ENCODE measurements at regions not wholly inside any gene's neighbourhood (a gene's known extent, or its start where the extent isn't known, plus 50 kb on each side); places are given as distances from the start of the nearest gene placed in this dataset.

GRCh38 chr1:195326325-195326724 is 1281.9 kb downstream of the KCNT2 start:
- H3K4me1 ChIP-seq (ENCODE audit: control insufficient read depth, insufficient read depth, low read length, poor library complexity, severe bottlenecking), result no peaks in the 10 kb centered on the region
- DNase-seq, result no peak
- H3K27ac ChIP-seq (ENCODE audit: insufficient read depth, low read length, poor library complexity, severe bottlenecking), result no peak overlapping the region

GRCh38 chr1:195325181-195325580 is 1283.1 kb downstream of the KCNT2 start:
- Histone ChIP-seq H3K27me3 (replicated peaks; ENCODE audit: control insufficient read depth, insufficient read depth, low read length, poor library complexity, severe bottlenecking) (no peaks in the 10 kb centered on the region), H3K4me3 (ENCODE audit: insufficient read depth, low read depth, low read length, poor library complexity, severe bottlenecking) (no peak overlapping the region), H3K36me3 (ENCODE audit: control insufficient read depth, insufficient read depth, low read length) (no peaks in the 10 kb centered on the region), H3K27ac (ENCODE audit: insufficient read depth, low read length, poor library complexity, severe bottlenecking) (no peak overlapping the region), H3K9me3 (ENCODE audit: control insufficient read depth, low read length) (no peaks in the 10 kb centered on the region), H3K4me1 (ENCODE audit: control insufficient read depth, insufficient read depth, low read length, poor library complexity, severe bottlenecking) (no peaks in the 10 kb centered on the region)
- DNase-seq, result no peak

More at GRCh38 chr1:195326325-195326724, 1281.9 kb downstream of the KCNT2 start:
- Histone ChIP-seq H3K36me3 (ENCODE audit: control insufficient read depth, insufficient read depth, low read length) (no peaks in the 10 kb centered on the region), H3K4me3 (ENCODE audit: insufficient read depth, low read depth, low read length, poor library complexity, severe bottlenecking) (no peak overlapping the region), H3K9me3 (ENCODE audit: control insufficient read depth, low read length) (no peaks in the 10 kb centered on the region), H3K27me3 (replicated peaks; ENCODE audit: control insufficient read depth, insufficient read depth, low read length, poor library complexity, severe bottlenecking) (no peaks in the 10 kb centered on the region)

GRCh38 chr1:195306281-195306680 is 1302.0 kb downstream of the KCNT2 start:
- Histone ChIP-seq H3K4me1 (ENCODE audit: control insufficient read depth, insufficient read depth, low read length, poor library complexity, severe bottlenecking) (no peaks in the 10 kb centered on the region), H3K27ac (ENCODE audit: insufficient read depth, low read length, poor library complexity, severe bottlenecking) (no peak overlapping the region), H3K27me3 (replicated peaks; ENCODE audit: control insufficient read depth, insufficient read depth, low read length, poor library complexity, severe bottlenecking) (no peaks in the 10 kb centered on the region), H3K9me3 (ENCODE audit: control insufficient read depth, low read length) (no peaks in the 10 kb centered on the region), H3K4me3 (ENCODE audit: insufficient read depth, low read depth, low read length, poor library complexity, severe bottlenecking) (no peak overlapping the region), H3K36me3 (ENCODE audit: control insufficient read depth, insufficient read depth, low read length) (no peaks in the 10 kb centered on the region)
- no peak for DNase-seq

- H3K27me3 ChIP-seq (replicated peaks; ENCODE audit: control insufficient read depth, insufficient read depth, low read length, poor library complexity, severe bottlenecking), result no peaks in the 10 kb centered on the region
- H3K9me3 ChIP-seq (ENCODE audit: control insufficient read depth, low read length), result no peaks in the 10 kb centered on the region
- DNase-seq, result no peak
- no peak overlapping the region for H3K4me3 ChIP-seq (ENCODE audit: insufficient read depth, low read depth, low read length, poor library complexity, severe bottlenecking)
- H3K36me3 ChIP-seq (ENCODE audit: control insufficient read depth, insufficient read depth, low read length), result no peaks in the 10 kb centered on the region
- H3K4me1 ChIP-seq (ENCODE audit: control insufficient read depth, insufficient read depth, low read length, poor library complexity, severe bottlenecking), result no peaks in the 10 kb centered on the region
- H3K27ac ChIP-seq (ENCODE audit: insufficient read depth, low read length, poor library complexity, severe bottlenecking), result no peak overlapping the region
Observed at GRCh38 chr1:195294911-195295310, 1313.3 kb downstream of the KCNT2 start.

GRCh38 chr1:195278644-195279043 is 1329.6 kb downstream of the KCNT2 start:
- Histone ChIP-seq H3K4me1 (ENCODE audit: control insufficient read depth, insufficient read depth, low read length, poor library complexity, severe bottlenecking) (no peaks in the 10 kb centered on the region), H3K27ac (ENCODE audit: insufficient read depth, low read length, poor library complexity, severe bottlenecking) (no peak overlapping the region), H3K27me3 (replicated peaks; ENCODE audit: control insufficient read depth, insufficient read depth, low read length, poor library complexity, severe bottlenecking) (no peaks in the 10 kb centered on the region), H3K36me3 (ENCODE audit: control insufficient read depth, insufficient read depth, low read length) (no peaks in the 10 kb centered on the region), H3K4me3 (ENCODE audit: insufficient read depth, low read depth, low read length, poor library complexity, severe bottlenecking) (no peak overlapping the region), H3K9me3 (ENCODE audit: control insufficient read depth, low read length) (no peaks in the 10 kb centered on the region)
- DNase-seq, result no peak

GRCh38 chr1:195275710-195276109 is 1332.5 kb downstream of the KCNT2 start:
- Histone ChIP-seq H3K36me3 (ENCODE audit: control insufficient read depth, insufficient read depth, low read length) (no peaks in the 10 kb centered on the region), H3K4me3 (ENCODE audit: insufficient read depth, low read depth, low read length, poor library complexity, severe bottlenecking) (no peak overlapping the region), H3K9me3 (ENCODE audit: control insufficient read depth, low read length) (no peaks in the 10 kb centered on the region), H3K27ac (ENCODE audit: insufficient read depth, low read length, poor library complexity, severe bottlenecking) (no peak overlapping the region), H3K4me1 (ENCODE audit: control insufficient read depth, insufficient read depth, low read length, poor library complexity, severe bottlenecking) (no peaks in the 10 kb centered on the region), H3K27me3 (replicated peaks; ENCODE audit: control insufficient read depth, insufficient read depth, low read length, poor library complexity, severe bottlenecking) (no peaks in the 10 kb centered on the region)
- DNase-seq, result no peak

- H3K27me3 ChIP-seq (replicated peaks; ENCODE audit: control insufficient read depth, insufficient read depth, low read length, poor library complexity, severe bottlenecking), result no peaks in the 10 kb centered on the region
- no peak overlapping the region for H3K4me3 ChIP-seq (ENCODE audit: insufficient read depth, low read depth, low read length, poor library complexity, severe bottlenecking)
- no peaks in the 10 kb centered on the region for H3K4me1 ChIP-seq (ENCODE audit: control insufficient read depth, insufficient read depth, low read length, poor library complexity, severe bottlenecking)
- H3K9me3 ChIP-seq (ENCODE audit: control insufficient read depth, low read length), result no peaks in the 10 kb centered on the region
- no peaks in the 10 kb centered on the region for H3K36me3 ChIP-seq (ENCODE audit: control insufficient read depth, insufficient read depth, low read length)
- H3K27ac ChIP-seq (ENCODE audit: insufficient read depth, low read length, poor library complexity, severe bottlenecking), result no peak overlapping the region
- DNase-seq, result no peak
Observed at GRCh38 chr1:195251900-195252299, 1356.3 kb downstream of the KCNT2 start.

GRCh38 chr1:195243492-195243891 is 1364.7 kb downstream of the KCNT2 start:
- no peaks in the 10 kb centered on the region for H3K27me3 ChIP-seq (replicated peaks; ENCODE audit: control insufficient read depth, insufficient read depth, low read length, poor library complexity, severe bottlenecking)
- no peak overlapping the region for H3K27ac ChIP-seq (ENCODE audit: insufficient read depth, low read length, poor library complexity, severe bottlenecking)
- H3K4me1 ChIP-seq (ENCODE audit: control insufficient read depth, insufficient read depth, low read length, poor library complexity, severe bottlenecking), result no peaks in the 10 kb centered on the region
- H3K9me3 ChIP-seq (ENCODE audit: control insufficient read depth, low read length), result no peaks in the 10 kb centered on the region
- no peaks in the 10 kb centered on the region for H3K36me3 ChIP-seq (ENCODE audit: control insufficient read depth, insufficient read depth, low read length)
- no peak overlapping the region for H3K4me3 ChIP-seq (ENCODE audit: insufficient read depth, low read depth, low read length, poor library complexity, severe bottlenecking)
- DNase-seq, result no peak

GRCh38 chr1:195241066-195241465 is 1367.2 kb downstream of the KCNT2 start:
- no peaks in the 10 kb centered on the region for H3K4me1 ChIP-seq (ENCODE audit: control insufficient read depth, insufficient read depth, low read length, poor library complexity, severe bottlenecking)
- no peak overlapping the region for H3K27ac ChIP-seq (ENCODE audit: insufficient read depth, low read length, poor library complexity, severe bottlenecking)
- no peaks in the 10 kb centered on the region for H3K36me3 ChIP-seq (ENCODE audit: control insufficient read depth, insufficient read depth, low read length)
- no peaks in the 10 kb centered on the region for H3K27me3 ChIP-seq (replicated peaks; ENCODE audit: control insufficient read depth, insufficient read depth, low read length, poor library complexity, severe bottlenecking)
- no peaks in the 10 kb centered on the region for H3K9me3 ChIP-seq (ENCODE audit: control insufficient read depth, low read length)
- no peak for DNase-seq
- H3K4me3 ChIP-seq (ENCODE audit: insufficient read depth, low read depth, low read length, poor library complexity, severe bottlenecking), result no peak overlapping the region

GRCh38 chr1:195238313-195238712 is 1369.9 kb downstream of the KCNT2 start:
- Histone ChIP-seq H3K27ac (ENCODE audit: insufficient read depth, low read length, poor library complexity, severe bottlenecking) (no peak overlapping the region), H3K4me1 (ENCODE audit: control insufficient read depth, insufficient read depth, low read length, poor library complexity, severe bottlenecking) (no peaks in the 10 kb centered on the region), H3K4me3 (ENCODE audit: insufficient read depth, low read depth, low read length, poor library complexity, severe bottlenecking) (no peak overlapping the region), H3K27me3 (replicated peaks; ENCODE audit: control insufficient read depth, insufficient read depth, low read length, poor library complexity, severe bottlenecking) (no peaks in the 10 kb centered on the region), H3K9me3 (ENCODE audit: control insufficient read depth, low read length) (no peaks in the 10 kb centered on the region), H3K36me3 (ENCODE audit: control insufficient read depth, insufficient read depth, low read length) (no peaks in the 10 kb centered on the region)
- DNase-seq, result no peak
